Activated CD4-positive, alpha-beta memory T cell treated with anti-CD3 and anti-CD28 coated beads, Interleukin-2, amount 10 ng/mL, durations not matched to agents 7 days and 5 days (primary cell): ENCODE measurements at regions not wholly inside any gene's neighbourhood (a gene's known extent, or its start where the extent isn't known, plus 50 kb on each side); places are given as distances from the start of the nearest gene placed in this dataset.
"Not testable (repeated sequence)": the region's sequence is repeated elsewhere in the genome, so short reads cannot be mapped to it uniquely, and the experiment has no call there.

Experiments used
- CTCF ChIA-PET: fragments of 350-600 bp; sonication (Branson Sonifier 250); formaldehyde crosslinking; loops from one replicate; lab custom pipeline; 2021; ENCODE audit warnings: antibody characterized with exemption, inconsistent platforms; lab: Charles Lee
- POLR2A ChIA-PET: fragments of 350-600 bp; sonication (Branson Sonifier 250); formaldehyde crosslinking; loops from one replicate; lab custom pipeline; 2021; ENCODE audit warnings: antibody characterized with exemption; lab: Charles Lee
- DNase-seq: peaks from one replicate; pipeline ENCODE4 v3.0.0-alpha.2; 2020
- H3K27ac Mint-ChIP-seq: one replicate; pipeline ENCODE4 v1.8.0; 2021; ENCODE audit warnings: mild to moderate bottlenecking, mixed read lengths
- H3K27me3 Mint-ChIP-seq: one replicate; pipeline ENCODE4 v1.8.0; 2021; ENCODE audit warnings: mixed read lengths
- H3K36me3 Mint-ChIP-seq: one replicate; pipeline ENCODE4 v1.8.0; 2021; ENCODE audit warnings: low read depth, mixed read lengths
- H3K4me1 Mint-ChIP-seq: one replicate; pipeline ENCODE4 v1.8.0; 2021; ENCODE audit warnings: mixed read lengths
- H3K4me3 Mint-ChIP-seq: one replicate; pipeline ENCODE4 v1.8.0; 2021; ENCODE audit warnings: mild to moderate bottlenecking, mixed read lengths
- H3K9me3 Mint-ChIP-seq: one replicate; pipeline ENCODE4 v1.8.0; 2021; ENCODE audit warnings: mixed read lengths

DNA sequence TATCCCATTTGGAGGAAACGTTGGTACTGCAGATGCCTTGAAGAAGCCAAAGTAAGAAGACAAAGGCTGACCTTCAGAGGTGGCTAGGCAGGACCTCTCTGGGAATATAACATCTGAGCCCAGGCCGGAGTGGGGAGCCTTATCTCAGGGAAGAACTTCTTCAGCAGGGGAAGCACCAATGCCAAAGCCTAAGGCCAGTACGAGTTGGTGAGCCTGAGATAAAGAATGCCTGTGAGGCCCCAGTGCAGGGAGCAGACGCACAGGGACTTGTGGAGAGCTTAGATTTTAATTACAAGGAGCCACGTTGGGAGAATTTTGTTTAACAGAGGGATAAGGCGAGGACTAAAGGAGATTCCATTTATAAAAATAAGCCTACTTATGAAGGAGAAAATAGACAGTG lies 468.8 kb upstream of the RUNX1 start:
- H3K9me3 Mint-ChIP-seq, result no peaks in the 10 kb centered on the region
- DNase-seq, result no peak
- H3K27ac Mint-ChIP-seq, result no peak overlapping the region
- H3K4me1 Mint-ChIP-seq, result peaks cover 3% of the 10 kb centered on the region
- peaks cover 6% of the 10 kb centered on the region for H3K27me3 Mint-ChIP-seq
- CTCF ChIA-PET, result no interaction called here
- POLR2A ChIA-PET, result no interaction called here
- H3K4me3 Mint-ChIP-seq, result no peak overlapping the region
- H3K36me3 Mint-ChIP-seq, result no peaks in the 10 kb centered on the region

DNA sequence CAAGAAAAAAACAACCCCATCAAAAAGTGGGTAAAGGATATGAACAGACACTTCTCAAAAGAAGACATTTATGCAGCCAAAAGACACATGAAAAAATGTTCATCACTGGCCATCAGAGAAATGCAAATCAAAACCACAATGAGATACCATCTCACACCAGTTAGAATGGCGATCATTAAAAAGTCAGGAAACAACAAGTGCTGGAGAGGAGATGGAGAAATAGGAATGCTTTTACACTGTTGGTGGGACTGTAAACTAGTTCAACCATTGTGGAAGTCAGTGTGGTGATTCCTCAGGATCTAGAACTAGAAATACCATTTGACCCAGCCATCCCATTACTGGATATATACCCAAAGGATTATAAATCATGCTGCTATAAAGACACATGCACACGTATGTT lies 467.2 kb upstream of the RUNX1 start:
- CTCF ChIA-PET, POLR2A ChIA-PET, H3K9me3 Mint-ChIP-seq, DNase-seq, H3K4me3 Mint-ChIP-seq, H3K27ac Mint-ChIP-seq, H3K36me3 Mint-ChIP-seq, H3K27me3 Mint-ChIP-seq: not testable (repeated sequence)
- H3K4me1 Mint-ChIP-seq, result peaks cover 10% of the 10 kb centered on the region

DNA sequence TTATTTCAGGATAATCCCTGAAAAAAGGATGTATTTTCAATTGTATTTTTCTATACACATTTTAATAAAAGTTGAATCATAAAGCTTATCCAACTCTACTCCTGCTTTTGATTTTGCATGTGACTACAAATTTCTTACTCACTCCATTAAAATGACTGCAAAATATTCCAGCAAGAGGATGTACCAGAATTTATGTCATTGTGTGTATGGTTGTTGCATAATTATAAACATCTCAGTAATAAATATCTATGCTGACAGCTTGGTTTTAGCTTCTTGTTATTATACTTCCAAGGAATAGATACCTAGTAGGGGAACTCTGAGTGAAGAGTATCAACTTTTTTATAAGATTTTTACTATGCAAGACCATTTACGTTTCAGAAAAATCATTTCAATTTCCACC lies 463.2 kb upstream of the RUNX1 start:
- ChIA-PET CTCF (interaction anchor here (0.7 kb wide), 1 partner anchor 1564 kb away, joined by 3 read pairs; no protein-coding TSS in a partner anchor), POLR2A (no interaction called here)
- Mint-ChIP-seq H3K4me1 (peaks cover 18% of the 10 kb centered on the region), H3K9me3 (no peaks in the 10 kb centered on the region), H3K36me3 (no peaks in the 10 kb centered on the region), H3K27ac (no peak overlapping the region), H3K4me3 (no peak overlapping the region), H3K27me3 (peaks cover 5% of the 10 kb centered on the region)
- DNase-seq, result no peak

DNA sequence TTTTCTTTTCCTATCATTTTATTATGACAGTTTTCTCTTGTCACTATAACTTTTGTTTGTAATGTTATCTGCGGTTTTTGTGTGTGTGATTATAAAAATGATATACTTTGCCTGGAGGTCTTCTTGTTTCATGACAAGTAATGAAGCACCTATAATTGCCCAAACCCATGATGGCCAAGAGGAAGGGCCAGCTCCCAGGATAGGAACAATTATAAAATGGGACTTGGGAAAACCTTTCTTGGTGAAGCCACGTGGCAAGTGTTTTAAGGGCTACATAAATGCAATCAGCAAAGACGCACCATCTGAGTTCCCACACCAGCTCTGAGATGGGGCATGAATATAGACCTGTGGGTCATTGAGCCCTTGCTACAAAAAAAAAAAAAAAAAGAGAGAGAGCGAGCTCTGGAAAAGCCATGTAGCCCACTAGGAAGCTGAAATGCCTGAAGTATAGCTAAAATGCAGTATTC lies 462.6 kb upstream of the RUNX1 start:
- no peaks in the 10 kb centered on the region for H3K36me3 Mint-ChIP-seq
- ChIA-PET CTCF (no interaction called here), POLR2A (no interaction called here)
- peaks cover 18% of the 10 kb centered on the region for H3K4me1 Mint-ChIP-seq
- peaks cover 5% of the 10 kb centered on the region for H3K27me3 Mint-ChIP-seq
- no peak overlapping the region for H3K4me3 Mint-ChIP-seq
- H3K27ac Mint-ChIP-seq, result no peak overlapping the region
- DNase-seq, result no peak
- H3K9me3 Mint-ChIP-seq, result no peaks in the 10 kb centered on the region

DNA sequence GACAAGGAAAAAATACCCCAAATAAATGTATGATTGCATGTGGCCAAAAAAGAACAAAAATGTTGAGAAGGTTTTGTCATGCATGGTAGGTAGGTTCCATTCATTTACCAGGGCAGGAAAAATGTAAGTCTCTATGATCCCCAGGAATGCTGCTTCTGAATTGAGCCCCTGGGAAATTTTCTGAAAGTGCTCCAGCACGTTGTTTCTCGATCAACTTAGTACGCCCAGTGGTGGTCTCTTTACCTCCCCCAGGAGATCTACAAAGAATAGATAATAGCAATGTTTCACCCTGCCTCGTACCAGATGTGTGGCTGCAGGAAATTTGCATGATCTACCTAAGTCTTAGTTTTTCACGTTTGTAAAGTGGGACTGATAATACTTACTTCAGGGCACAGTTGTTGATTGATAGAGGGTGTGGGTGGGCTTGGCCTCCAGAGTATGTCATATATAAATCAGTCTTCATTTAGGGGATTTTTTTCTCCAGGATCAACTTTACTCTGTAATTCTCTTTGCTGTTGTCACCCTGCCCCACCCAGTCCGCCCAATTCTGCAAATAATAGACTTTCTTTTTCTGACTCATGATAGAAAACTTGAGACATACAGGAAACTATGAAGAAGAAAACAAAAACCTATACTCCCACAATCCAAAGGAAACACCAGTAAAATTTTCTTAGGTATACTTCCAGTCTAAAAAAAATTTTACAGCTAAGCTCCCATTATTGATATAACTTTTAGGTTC lies 462.0 kb upstream of the RUNX1 start:
- DNase-seq, result no peak
- Mint-ChIP-seq H3K27ac (no peak overlapping the region), H3K9me3 (no peaks in the 10 kb centered on the region), H3K4me1 (peaks cover 18% of the 10 kb centered on the region), H3K4me3 (no peak overlapping the region), H3K27me3 (peaks cover 3% of the 10 kb centered on the region), H3K36me3 (no peaks in the 10 kb centered on the region)
- POLR2A ChIA-PET, result no interaction called here
- CTCF ChIA-PET, result no interaction called here

DNA sequence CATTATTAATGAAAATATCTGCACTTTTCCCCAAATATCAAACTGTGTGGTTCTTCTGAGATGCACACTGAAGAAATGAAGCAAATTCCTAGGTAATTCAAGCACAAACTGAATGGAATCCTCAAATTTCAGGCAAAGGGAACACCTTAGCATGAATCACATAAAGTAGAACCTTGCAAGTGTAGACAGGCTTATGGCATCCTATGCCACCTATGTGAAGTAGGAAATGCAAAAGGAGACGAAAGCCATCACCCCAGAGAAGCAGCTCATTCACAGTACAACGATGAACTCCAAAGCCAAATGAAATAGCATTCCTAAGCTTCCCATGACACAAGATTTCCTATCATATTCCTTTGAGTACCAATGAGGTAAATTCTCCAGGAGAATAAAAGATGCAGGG lies 461.2 kb upstream of the RUNX1 start:
- H3K9me3 Mint-ChIP-seq, result no peaks in the 10 kb centered on the region
- POLR2A ChIA-PET, result no interaction called here

DNA sequence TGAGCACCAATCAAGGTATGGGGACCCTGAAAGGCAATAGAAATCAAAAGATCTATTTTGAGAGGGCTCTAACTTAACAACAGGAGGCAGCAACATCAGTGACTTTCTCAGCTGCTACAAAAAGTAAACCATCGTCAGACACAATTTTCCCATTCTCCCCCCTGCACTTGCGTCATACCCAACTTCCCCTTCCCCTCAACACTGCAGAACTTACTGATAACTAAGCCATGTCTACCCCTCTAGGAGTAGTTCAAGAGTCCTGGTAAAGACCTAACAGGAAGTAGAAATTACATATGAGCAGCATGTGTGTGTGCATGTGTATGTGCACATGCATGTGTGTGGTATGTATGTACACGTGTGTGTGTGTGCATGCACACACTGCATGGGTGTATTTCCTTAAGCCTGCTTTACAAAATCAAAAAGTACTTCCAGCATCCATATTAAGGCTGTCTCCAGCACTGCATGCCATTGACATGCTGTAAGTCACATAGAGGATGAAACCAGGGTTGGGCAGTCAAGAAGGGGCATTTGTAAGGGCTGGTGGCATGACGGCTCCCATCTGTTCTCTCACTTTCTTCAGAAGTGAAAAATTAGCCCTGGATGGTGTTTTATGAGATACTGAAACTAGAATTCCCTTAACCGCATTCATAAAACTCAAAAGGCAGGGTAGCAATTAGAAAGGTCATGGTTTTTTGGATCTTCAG lies 460.1 kb upstream of the RUNX1 start:
- Mint-ChIP-seq H3K27me3 (peaks cover 6% of the 10 kb centered on the region), H3K4me3 (no peak overlapping the region), H3K4me1 (peaks cover 22% of the 10 kb centered on the region), H3K27ac (no peak overlapping the region), H3K36me3 (no peaks in the 10 kb centered on the region), H3K9me3 (no peaks in the 10 kb centered on the region)
- no peak for DNase-seq
- CTCF ChIA-PET, result interaction anchor here (1.1 kb wide), 1 partner anchor 816 kb away, joined by 5 read pairs; no protein-coding TSS in a partner anchor
- POLR2A ChIA-PET, result no interaction called here

More for the DNA sequence above, 461.2 kb upstream of the RUNX1 start:
- Mint-ChIP-seq H3K36me3 (no peaks in the 10 kb centered on the region), H3K4me1 (peaks cover 18% of the 10 kb centered on the region), H3K27ac (no peak overlapping the region), H3K27me3 (peaks cover 6% of the 10 kb centered on the region), H3K4me3 (no peak overlapping the region)
- DNase-seq, result no peak
- CTCF ChIA-PET, result no interaction called here

DNA sequence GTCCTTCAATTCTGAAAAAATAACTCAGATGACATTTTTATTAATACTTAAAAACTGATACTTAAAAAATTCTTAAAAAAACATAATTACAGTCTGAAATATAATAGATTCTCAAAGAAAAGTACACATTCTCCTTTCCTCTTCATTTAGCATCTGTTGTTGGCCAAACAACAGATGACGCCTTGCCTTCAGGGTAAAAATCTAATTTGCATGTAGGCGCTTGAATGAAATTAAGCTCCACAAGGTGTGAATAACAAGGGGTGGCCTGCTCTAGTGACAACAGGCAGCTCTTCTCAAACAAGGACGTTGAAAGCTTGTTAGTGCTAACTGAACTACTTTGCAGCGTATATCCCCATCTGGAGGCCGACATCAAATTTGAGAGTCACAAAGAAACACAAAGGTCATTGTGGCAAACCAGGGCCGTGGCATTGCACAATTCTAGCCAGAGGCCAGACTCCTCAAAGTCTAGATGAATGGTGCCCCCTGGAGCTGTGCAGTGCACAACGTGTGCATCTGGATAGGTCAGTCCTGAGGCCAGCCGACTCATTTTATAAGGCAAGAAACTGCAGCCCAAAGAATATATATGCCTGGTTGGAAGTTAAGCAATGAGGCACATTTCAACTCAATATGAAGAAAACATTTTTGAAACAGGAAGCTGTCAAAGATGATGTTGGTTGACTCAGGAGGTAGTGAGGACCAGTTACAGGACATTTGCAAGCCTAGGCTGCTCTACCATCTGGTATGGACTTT lies 459.2 kb upstream of the RUNX1 start:
- Mint-ChIP-seq H3K27ac (no peak overlapping the region), H3K36me3 (no peaks in the 10 kb centered on the region), H3K4me3 (no peak overlapping the region), H3K27me3 (peaks cover 4% of the 10 kb centered on the region), H3K9me3 (no peaks in the 10 kb centered on the region), H3K4me1 (peaks cover 30% of the 10 kb centered on the region)
- ChIA-PET CTCF (interaction anchor here (1.1 kb wide), 2 partner anchors 700 to 815 kb away, joined by 3 to 5 read pairs; no protein-coding TSS in a partner anchor), POLR2A (no interaction called here)
- DNase-seq, result no peak

DNA sequence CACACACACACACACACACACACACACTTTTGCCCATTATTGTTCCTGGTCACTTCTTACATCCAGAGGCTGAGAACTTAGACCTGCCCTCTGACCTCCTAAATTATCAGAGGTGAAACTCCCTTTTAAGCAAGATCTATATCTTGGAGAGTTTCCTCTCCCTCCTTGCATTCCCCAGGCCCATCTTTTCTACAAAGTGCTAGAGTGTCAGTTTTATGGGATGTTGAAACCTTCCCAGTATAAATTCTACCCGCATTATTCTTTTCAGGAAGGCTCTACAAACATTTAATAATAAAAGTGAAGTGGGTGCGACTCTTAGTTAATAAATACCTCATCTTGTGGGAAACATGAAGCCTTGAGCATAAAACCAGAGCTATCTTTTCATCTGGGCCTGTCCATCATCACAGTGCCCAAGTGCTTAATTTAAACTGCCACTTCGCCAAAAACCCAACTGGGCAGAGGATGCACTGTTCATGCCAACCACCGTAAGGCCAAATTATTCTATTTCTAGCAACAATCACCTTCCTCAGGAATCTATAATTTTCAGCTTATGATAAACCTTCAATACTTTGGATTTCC lies 458.2 kb upstream of the RUNX1 start:
- POLR2A ChIA-PET, result no interaction called here
- peaks cover 35% of the 10 kb centered on the region for H3K4me1 Mint-ChIP-seq
- no peaks in the 10 kb centered on the region for H3K9me3 Mint-ChIP-seq
- DNase-seq, result no peak
- CTCF ChIA-PET, result interaction anchor here (1.1 kb wide), 1 partner anchor 699 kb away, joined by 3 read pairs; no protein-coding TSS in a partner anchor
- no peaks in the 10 kb centered on the region for H3K36me3 Mint-ChIP-seq
- H3K27me3 Mint-ChIP-seq, result peaks cover 8% of the 10 kb centered on the region
- no peak overlapping the region for H3K27ac Mint-ChIP-seq
- H3K4me3 Mint-ChIP-seq, result no peak overlapping the region

DNA sequence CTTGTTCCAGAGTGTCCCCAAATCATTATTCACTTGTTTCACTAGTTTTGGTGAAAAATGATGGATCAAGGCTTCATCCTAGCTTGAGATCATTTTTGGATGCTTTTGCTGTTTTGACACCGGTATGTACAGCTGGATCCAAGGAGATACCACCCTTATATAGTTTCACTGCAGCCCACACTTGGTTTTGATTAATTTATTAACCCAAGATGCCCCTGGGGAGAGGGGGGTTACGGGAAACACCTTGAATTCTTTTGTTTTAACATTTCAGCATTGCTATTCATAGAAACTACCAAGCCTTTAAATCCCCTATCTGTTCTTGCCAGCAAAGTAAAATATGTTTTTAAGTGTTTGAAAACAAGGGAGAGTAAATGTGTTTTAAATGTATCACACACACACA lies 457.7 kb upstream of the RUNX1 start:
- H3K36me3 Mint-ChIP-seq, result no peaks in the 10 kb centered on the region
- no peak overlapping the region for H3K4me3 Mint-ChIP-seq
- H3K27me3 Mint-ChIP-seq, result peaks cover 9% of the 10 kb centered on the region
- H3K9me3 Mint-ChIP-seq, result no peaks in the 10 kb centered on the region
- ChIA-PET POLR2A (no interaction called here), CTCF (no interaction called here)
- DNase-seq, result no peak
- H3K4me1 Mint-ChIP-seq, result peaks cover 33% of the 10 kb centered on the region
- no peak overlapping the region for H3K27ac Mint-ChIP-seq

DNA sequence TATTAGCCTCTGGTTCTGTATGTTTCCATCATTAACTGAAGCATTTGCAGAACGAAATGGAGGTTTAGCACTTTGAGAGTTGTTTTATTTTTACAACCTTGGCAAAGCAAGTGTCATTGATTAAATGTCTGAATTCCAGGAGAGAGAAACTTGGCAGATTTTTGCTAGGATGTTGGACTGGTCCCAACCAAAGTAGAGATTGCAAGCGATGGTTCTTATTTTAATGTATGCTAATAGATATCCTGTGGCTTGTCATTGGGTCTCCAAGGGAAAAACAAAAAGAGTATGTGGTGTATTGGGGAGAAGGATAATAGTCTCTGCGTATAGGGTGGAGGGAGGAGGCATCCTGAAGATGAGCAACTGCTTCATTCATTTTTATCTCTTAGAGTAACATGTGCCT lies 457.2 kb upstream of the RUNX1 start:
- DNase-seq, result no peak
- ChIA-PET POLR2A (no interaction called here), CTCF (no interaction called here)
- peaks cover 9% of the 10 kb centered on the region for H3K27me3 Mint-ChIP-seq
- no peaks in the 10 kb centered on the region for H3K36me3 Mint-ChIP-seq
- no peak overlapping the region for H3K27ac Mint-ChIP-seq
- H3K4me1 Mint-ChIP-seq, result peaks cover 29% of the 10 kb centered on the region
- H3K4me3 Mint-ChIP-seq, result no peak overlapping the region
- H3K9me3 Mint-ChIP-seq, result no peaks in the 10 kb centered on the region

DNA sequence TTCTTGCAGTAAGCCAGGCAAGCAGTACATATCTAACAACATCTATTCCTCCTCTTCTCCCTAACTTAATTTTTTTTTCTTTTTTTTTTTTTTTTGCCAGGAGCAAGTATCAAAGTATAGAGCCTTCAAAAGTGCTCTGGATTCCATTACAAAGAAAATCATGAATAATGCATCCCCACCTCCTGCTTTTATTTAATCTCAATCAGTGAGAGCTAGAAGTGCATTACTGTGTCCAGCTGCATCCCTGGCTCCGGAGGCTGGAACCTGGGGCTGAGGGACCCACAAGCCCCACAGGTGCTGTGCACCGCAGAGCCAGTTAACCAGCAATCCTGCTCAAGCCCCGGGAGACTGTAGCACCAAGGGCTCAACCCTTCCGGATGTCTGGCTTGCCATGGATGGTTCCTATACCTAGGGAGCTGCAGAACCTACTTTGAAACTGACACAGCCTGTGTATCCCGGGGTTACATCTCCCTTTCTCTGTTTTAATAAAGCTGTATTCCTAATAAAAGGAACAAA lies 455.9 kb upstream of the RUNX1 start:
- H3K27me3 Mint-ChIP-seq, result peaks cover 16% of the 10 kb centered on the region
- H3K36me3 Mint-ChIP-seq, result no peaks in the 10 kb centered on the region
- POLR2A ChIA-PET, result interaction anchor here (2.8 kb wide), 1 partner anchor 24 kb away, joined by 12 read pairs; no protein-coding TSS in a partner anchor
- H3K4me1 Mint-ChIP-seq, result peaks cover 17% of the 10 kb centered on the region
- CTCF ChIA-PET, result no interaction called here
- H3K9me3 Mint-ChIP-seq, result peaks cover 4% of the 10 kb centered on the region
- no peak for DNase-seq
- H3K27ac Mint-ChIP-seq, result no peak overlapping the region
- H3K4me3 Mint-ChIP-seq, result no peak overlapping the region
